ENCODE measurements at regions not wholly inside any gene's neighbourhood (a gene's known extent, or its start where the extent isn't known, plus 50 kb on each side); places are given as distances from the start of the nearest gene placed in this dataset.

DNA sequence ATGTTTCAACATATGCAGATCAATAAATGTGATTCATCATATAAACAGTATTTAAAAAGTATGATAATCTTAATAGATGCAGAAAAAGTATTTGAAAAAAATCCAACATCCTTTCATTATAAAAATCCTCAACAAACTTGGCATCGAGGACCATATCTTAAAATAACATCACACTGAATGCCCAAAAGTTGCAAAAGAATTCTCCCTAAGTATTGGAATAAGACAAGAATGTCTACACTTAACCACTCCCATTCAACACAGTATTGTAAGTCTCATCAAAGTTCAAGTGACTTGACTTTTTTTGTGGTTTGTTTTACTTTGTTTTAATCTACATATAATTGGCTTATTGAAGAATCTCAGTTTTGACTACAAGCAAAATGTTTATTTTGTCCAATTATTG lies 779.0 kb upstream of the SLIT2 start:
- TF ChIP-seq, protein P1, sequence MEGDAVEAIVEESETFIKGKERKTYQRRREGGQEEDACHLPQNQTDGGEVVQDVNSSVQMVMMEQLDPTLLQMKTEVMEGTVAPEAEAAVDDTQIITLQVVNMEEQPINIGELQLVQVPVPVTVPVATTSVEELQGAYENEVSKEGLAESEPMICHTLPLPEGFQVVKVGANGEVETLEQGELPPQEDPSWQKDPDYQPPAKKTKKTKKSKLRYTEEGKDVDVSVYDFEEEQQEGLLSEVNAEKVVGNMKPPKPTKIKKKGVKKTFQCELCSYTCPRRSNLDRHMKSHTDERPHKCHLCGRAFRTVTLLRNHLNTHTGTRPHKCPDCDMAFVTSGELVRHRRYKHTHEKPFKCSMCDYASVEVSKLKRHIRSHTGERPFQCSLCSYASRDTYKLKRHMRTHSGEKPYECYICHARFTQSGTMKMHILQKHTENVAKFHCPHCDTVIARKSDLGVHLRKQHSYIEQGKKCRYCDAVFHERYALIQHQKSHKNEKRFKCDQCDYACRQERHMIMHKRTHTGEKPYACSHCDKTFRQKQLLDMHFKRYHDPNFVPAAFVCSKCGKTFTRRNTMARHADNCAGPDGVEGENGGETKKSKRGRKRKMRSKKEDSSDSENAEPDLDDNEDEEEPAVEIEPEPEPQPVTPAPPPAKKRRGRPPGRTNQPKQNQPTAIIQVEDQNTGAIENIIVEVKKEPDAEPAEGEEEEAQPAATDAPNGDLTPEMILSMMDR (IDR thresholded peaks at IDR 0.05 in 4 of 5, conservative IDR thresholded peaks at IDR 0.05 in 1 of 5), result no peak
- no peak for TF ChIP-seq POLR2A (IDR thresholded peaks at IDR 0.05)

Measured in gastrocnemius medialis (tissue), 4 donors.